ENCODE measurements at regions not wholly inside any gene's neighbourhood (a gene's known extent, or its start where the extent isn't known, plus 50 kb on each side); places are given as distances from the start of the nearest gene placed in this dataset.

- Mint-ChIP-seq H3K9me3 (ENCODE audit: unreplicated experiment) (no peaks in the 10 kb centered on the region), H3K4me3 (ENCODE audit: unreplicated experiment) (no peak overlapping the region), H3K36me3 (ENCODE audit: insufficient read depth, unreplicated experiment) (no peaks in the 10 kb centered on the region), H3K27ac (ENCODE audit: unreplicated experiment) (no peak overlapping the region), H3K4me1 (ENCODE audit: low read depth, unreplicated experiment) (peaks cover 9% of the 10 kb centered on the region), H3K27me3 (ENCODE audit: insufficient read depth, unreplicated experiment) (no peaks in the 10 kb centered on the region)
- Histone ChIP-seq H3K4me3 (ENCODE audit: low read depth, low read length) (no peak overlapping the region), H3K4me1 (no peaks in the 10 kb centered on the region; the same call in 1 of the 2 replicates), H3K36me3 (ENCODE audit: control insufficient read depth, insufficient read depth, low read length) (no peaks in the 10 kb centered on the region), H3K9me3 (no peaks in the 10 kb centered on the region), H3K27me3 (replicated peaks; ENCODE audit: control insufficient read depth, insufficient read depth, low read length) (no peaks in the 10 kb centered on the region)
- POLR2A ChIA-PET, result no interaction called here
- BruUV-seq (replicated peaks), result no TSS peak
- no peak for TF ChIP-seq CTCF (IDR thresholded peaks at IDR 0.05; ENCODE audit: insufficient read depth in 1 of 2, low read depth in 1 of 2, low read length in 1 of 2, severe bottlenecking in 1 of 2, unreplicated experiment in 1 of 2)
- intact Hi-C loops (cut with micrococcal nuclease; ENCODE audit: unreplicated experiment), result no loop called here
- CTCF ChIA-PET, result no interaction called here
- no peak for DNase-seq
Observed at GRCh38 chr2:175743011-175743410, 259.1 kb downstream of the LNPK start.

GRCh38 chr2:175742367-175742766 is 259.7 kb downstream of the LNPK start:
- DNase-seq, result no peak
- Histone ChIP-seq H3K27me3 (replicated peaks; ENCODE audit: control insufficient read depth, insufficient read depth, low read length) (no peaks in the 10 kb centered on the region), H3K36me3 (ENCODE audit: control insufficient read depth, insufficient read depth, low read length) (no peaks in the 10 kb centered on the region), H3K9me3 (no peaks in the 10 kb centered on the region), H3K4me1 (no peaks in the 10 kb centered on the region; the same call in 1 of the 2 replicates), H3K4me3 (ENCODE audit: low read depth, low read length) (no peak overlapping the region)
- peaks cover 9% of the 10 kb centered on the region for H3K4me1 Mint-ChIP-seq (ENCODE audit: low read depth, unreplicated experiment)
- no peaks in the 10 kb centered on the region for H3K9me3 Mint-ChIP-seq (ENCODE audit: unreplicated experiment)
- CTCF ChIA-PET, result no interaction called here
- BruUV-seq (replicated peaks), result no TSS peak
- H3K36me3 Mint-ChIP-seq (ENCODE audit: insufficient read depth, unreplicated experiment), result no peaks in the 10 kb centered on the region
- no peak for TF ChIP-seq CTCF (IDR thresholded peaks at IDR 0.05; ENCODE audit: insufficient read depth in 1 of 2, low read depth in 1 of 2, low read length in 1 of 2, severe bottlenecking in 1 of 2, unreplicated experiment in 1 of 2)
- no peak overlapping the region for H3K27ac Mint-ChIP-seq (ENCODE audit: unreplicated experiment)
- POLR2A ChIA-PET, result no interaction called here
- no peaks in the 10 kb centered on the region for H3K27me3 Mint-ChIP-seq (ENCODE audit: insufficient read depth, unreplicated experiment)
- H3K4me3 Mint-ChIP-seq (ENCODE audit: unreplicated experiment), result no peak overlapping the region
- intact Hi-C loops (cut with micrococcal nuclease; ENCODE audit: unreplicated experiment), result no loop called here

GRCh38 chr2:175741164-175741563 is 260.9 kb downstream of the LNPK start:
- no peak overlapping the region for H3K4me3 ChIP-seq (ENCODE audit: low read depth, low read length)
- BruUV-seq (replicated peaks), result no TSS peak
- H3K27me3 ChIP-seq (replicated peaks; ENCODE audit: control insufficient read depth, insufficient read depth, low read length), result no peaks in the 10 kb centered on the region
- Mint-ChIP-seq H3K9me3 (ENCODE audit: unreplicated experiment) (no peaks in the 10 kb centered on the region), H3K4me3 (ENCODE audit: unreplicated experiment) (no peak overlapping the region), H3K27ac (ENCODE audit: unreplicated experiment) (no peak overlapping the region), H3K27me3 (ENCODE audit: insufficient read depth, unreplicated experiment) (no peaks in the 10 kb centered on the region), H3K4me1 (ENCODE audit: low read depth, unreplicated experiment) (no peaks in the 10 kb centered on the region), H3K36me3 (ENCODE audit: insufficient read depth, unreplicated experiment) (no peaks in the 10 kb centered on the region)
- intact Hi-C loops (cut with micrococcal nuclease; ENCODE audit: unreplicated experiment), result no loop called here
- DNase-seq, result no peak
- TF ChIP-seq CTCF (IDR thresholded peaks at IDR 0.05; ENCODE audit: insufficient read depth in 1 of 2, low read depth in 1 of 2, low read length in 1 of 2, severe bottlenecking in 1 of 2, unreplicated experiment in 1 of 2), result no peak
- no peaks in the 10 kb centered on the region; the same call in 1 of the 2 replicates for H3K4me1 ChIP-seq
- H3K9me3 ChIP-seq, result no peaks in the 10 kb centered on the region
- no peaks in the 10 kb centered on the region for H3K36me3 ChIP-seq (ENCODE audit: control insufficient read depth, insufficient read depth, low read length)
- CTCF ChIA-PET, result no interaction called here
- POLR2A ChIA-PET, result no interaction called here

Data from Caco-2 (cell line).